ENCODE measurements at regions not wholly inside any gene's neighbourhood (a gene's known extent, or its start where the extent isn't known, plus 50 kb on each side); places are given as distances from the start of the nearest gene placed in this dataset.

DNA sequence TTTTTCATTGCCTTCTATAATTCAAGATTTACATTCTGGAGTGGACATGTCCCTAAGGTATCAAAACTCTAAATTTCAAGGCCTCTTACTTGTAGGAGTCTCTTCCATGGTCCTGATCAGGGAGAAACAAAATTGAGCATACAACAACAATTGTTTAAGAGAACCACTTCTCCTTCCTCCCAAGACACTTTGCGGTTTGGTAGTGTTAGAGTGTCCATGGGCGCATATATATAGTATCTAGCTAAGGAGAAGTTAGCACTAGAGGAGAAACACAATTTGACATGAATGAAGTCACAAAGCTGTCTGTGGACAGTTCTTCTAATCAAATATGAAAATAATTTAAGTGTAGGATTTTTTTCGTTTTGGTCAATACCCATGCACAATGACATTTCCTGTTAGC lies 349.1 kb upstream of the MAP2 start:
- no peak for DNase-seq (ENCODE audit: low spot score)
- H3K36me3 ChIP-seq (ENCODE audit: control insufficient read depth in 4 of 4, insufficient read depth in 3 of 4, low read depth in 1 of 4, low read length in 3 of 4): no peaks in the 10 kb centered on the region
- no peaks in the 10 kb centered on the region for H3K9me3 ChIP-seq (ENCODE audit: control insufficient read depth in 4 of 4, low read length in 3 of 4)
- no peak overlapping the region for H3K4me3 ChIP-seq (ENCODE audit: low read depth in 1 of 3, low read length in 3 of 3)
- H3K9ac ChIP-seq (ENCODE audit: low read depth in 1 of 2, low read length in 2 of 2): no peak overlapping the region
- no peaks in the 10 kb centered on the region for H3K27me3 ChIP-seq (ENCODE audit: control insufficient read depth in 4 of 4, insufficient read depth in 4 of 4, low read length in 3 of 4)
- no peak overlapping the region for H3K27ac ChIP-seq (ENCODE audit: low read depth in 1 of 2, low read length in 2 of 2)
- WGBS: 84% methylated on average over 3 of the region's 3 CpGs
- H3K4me1 ChIP-seq (ENCODE audit: control insufficient read depth in 4 of 4, insufficient read depth in 4 of 4, low read length in 3 of 4): no peaks in the 10 kb centered on the region
- TF ChIP-seq RAD21 (IDR thresholded peaks at IDR 0.05) (no peak), SP1 (IDR thresholded peaks at IDR 0.05) (no peak), GABPA (IDR thresholded peaks at IDR 0.05 in 1 of 2, conservative IDR thresholded peaks at IDR 0.05 in 1 of 2) (no peak), FOXA1 (IDR thresholded peaks at IDR 0.05) (no peak), YY1 (IDR thresholded peaks at IDR 0.05) (no peak), TAF1 (conservative IDR thresholded peaks at IDR 0.05) (no peak), RXRA (IDR thresholded peaks at IDR 0.05) (no peak), HNF4G (IDR thresholded peaks at IDR 0.05) (no peak), FOXA2 (IDR thresholded peaks at IDR 0.05) (no peak)
- TF ChIP-seq, protein P1, sequence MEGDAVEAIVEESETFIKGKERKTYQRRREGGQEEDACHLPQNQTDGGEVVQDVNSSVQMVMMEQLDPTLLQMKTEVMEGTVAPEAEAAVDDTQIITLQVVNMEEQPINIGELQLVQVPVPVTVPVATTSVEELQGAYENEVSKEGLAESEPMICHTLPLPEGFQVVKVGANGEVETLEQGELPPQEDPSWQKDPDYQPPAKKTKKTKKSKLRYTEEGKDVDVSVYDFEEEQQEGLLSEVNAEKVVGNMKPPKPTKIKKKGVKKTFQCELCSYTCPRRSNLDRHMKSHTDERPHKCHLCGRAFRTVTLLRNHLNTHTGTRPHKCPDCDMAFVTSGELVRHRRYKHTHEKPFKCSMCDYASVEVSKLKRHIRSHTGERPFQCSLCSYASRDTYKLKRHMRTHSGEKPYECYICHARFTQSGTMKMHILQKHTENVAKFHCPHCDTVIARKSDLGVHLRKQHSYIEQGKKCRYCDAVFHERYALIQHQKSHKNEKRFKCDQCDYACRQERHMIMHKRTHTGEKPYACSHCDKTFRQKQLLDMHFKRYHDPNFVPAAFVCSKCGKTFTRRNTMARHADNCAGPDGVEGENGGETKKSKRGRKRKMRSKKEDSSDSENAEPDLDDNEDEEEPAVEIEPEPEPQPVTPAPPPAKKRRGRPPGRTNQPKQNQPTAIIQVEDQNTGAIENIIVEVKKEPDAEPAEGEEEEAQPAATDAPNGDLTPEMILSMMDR (IDR thresholded peaks at IDR 0.05; ENCODE audit: low read depth, low read length, missing input control): no peak
- TF ChIP-seq, protein P2, sequence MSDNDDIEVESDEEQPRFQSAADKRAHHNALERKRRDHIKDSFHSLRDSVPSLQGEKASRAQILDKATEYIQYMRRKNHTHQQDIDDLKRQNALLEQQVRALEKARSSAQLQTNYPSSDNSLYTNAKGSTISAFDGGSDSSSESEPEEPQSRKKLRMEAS (IDR thresholded peaks at IDR 0.05): no peak

DNA sequence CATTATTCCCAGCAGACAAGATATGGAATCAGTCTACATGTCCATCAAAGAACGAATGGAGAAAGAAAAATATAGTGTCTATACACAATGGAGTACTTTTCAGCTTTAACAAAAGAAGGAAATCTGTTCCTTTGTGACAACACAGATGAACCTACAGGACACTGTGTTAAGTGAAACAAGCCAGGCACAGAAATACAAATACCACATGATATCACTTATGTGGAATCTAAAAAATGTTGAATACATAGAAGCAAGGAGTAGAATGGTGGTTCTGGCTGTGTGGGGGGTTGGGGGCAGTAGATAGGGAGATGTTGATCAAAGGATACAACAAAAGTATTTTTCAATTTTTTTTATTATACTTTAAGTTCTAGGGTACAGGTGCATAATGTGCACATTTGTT lies 347.7 kb upstream of the MAP2 start:
- no peak for DNase-seq (ENCODE audit: low spot score)
- Histone ChIP-seq H3K27me3 (ENCODE audit: control insufficient read depth in 4 of 4, insufficient read depth in 4 of 4, low read length in 3 of 4) (no peaks in the 10 kb centered on the region), H3K4me3 (ENCODE audit: low read depth in 1 of 3, low read length in 3 of 3) (no peak overlapping the region), H3K4me1 (ENCODE audit: control insufficient read depth in 4 of 4, insufficient read depth in 4 of 4, low read length in 3 of 4) (no peaks in the 10 kb centered on the region), H3K36me3 (ENCODE audit: control insufficient read depth in 4 of 4, insufficient read depth in 3 of 4, low read depth in 1 of 4, low read length in 3 of 4) (no peaks in the 10 kb centered on the region), H3K9me3 (ENCODE audit: control insufficient read depth in 4 of 4, low read length in 3 of 4) (no peaks in the 10 kb centered on the region), H3K9ac (ENCODE audit: low read depth in 1 of 2, low read length in 2 of 2) (no peak overlapping the region), H3K27ac (ENCODE audit: low read depth in 1 of 2, low read length in 2 of 2) (no peak overlapping the region)
- 60% methylated on average over 1 of the region's 1 CpG for WGBS
- TF ChIP-seq HNF4A (conservative IDR thresholded peaks at IDR 0.05) (no peak), EGR1 (IDR thresholded peaks at IDR 0.05; ENCODE audit: low read depth in 2 of 2) (no peak), TAF1 (conservative IDR thresholded peaks at IDR 0.05) (no peak), HNF4G (IDR thresholded peaks at IDR 0.05) (no peak), JUND (IDR thresholded peaks at IDR 0.05) (no peak), FOXA2 (IDR thresholded peaks at IDR 0.05) (no peak), NR2F2 (IDR thresholded peaks at IDR 0.05) (no peak), FOXA1 (IDR thresholded peaks at IDR 0.05) (no peak), GABPA (IDR thresholded peaks at IDR 0.05 in 1 of 2, conservative IDR thresholded peaks at IDR 0.05 in 1 of 2) (no peak), SP1 (IDR thresholded peaks at IDR 0.05) (no peak), RAD21 (IDR thresholded peaks at IDR 0.05) (no peak), YY1 (IDR thresholded peaks at IDR 0.05) (no peak), RXRA (IDR thresholded peaks at IDR 0.05) (no peak)
- TF ChIP-seq, protein P3, sequence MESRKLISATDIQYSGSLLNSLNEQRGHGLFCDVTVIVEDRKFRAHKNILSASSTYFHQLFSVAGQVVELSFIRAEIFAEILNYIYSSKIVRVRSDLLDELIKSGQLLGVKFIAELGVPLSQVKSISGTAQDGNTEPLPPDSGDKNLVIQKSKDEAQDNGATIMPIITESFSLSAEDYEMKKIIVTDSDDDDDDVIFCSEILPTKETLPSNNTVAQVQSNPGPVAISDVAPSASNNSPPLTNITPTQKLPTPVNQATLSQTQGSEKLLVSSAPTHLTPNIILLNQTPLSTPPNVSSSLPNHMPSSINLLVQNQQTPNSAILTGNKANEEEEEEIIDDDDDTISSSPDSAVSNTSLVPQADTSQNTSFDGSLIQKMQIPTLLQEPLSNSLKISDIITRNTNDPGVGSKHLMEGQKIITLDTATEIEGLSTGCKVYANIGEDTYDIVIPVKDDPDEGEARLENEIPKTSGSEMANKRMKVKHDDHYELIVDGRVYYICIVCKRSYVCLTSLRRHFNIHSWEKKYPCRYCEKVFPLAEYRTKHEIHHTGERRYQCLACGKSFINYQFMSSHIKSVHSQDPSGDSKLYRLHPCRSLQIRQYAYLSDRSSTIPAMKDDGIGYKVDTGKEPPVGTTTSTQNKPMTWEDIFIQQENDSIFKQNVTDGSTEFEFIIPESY (IDR thresholded peaks at IDR 0.05): no peak
- TF ChIP-seq, protein P1 (IDR thresholded peaks at IDR 0.05; ENCODE audit: low read depth, low read length, missing input control): no peak
- TF ChIP-seq, protein P2 (IDR thresholded peaks at IDR 0.05): no peak
- TF ChIP-seq, protein P4, sequence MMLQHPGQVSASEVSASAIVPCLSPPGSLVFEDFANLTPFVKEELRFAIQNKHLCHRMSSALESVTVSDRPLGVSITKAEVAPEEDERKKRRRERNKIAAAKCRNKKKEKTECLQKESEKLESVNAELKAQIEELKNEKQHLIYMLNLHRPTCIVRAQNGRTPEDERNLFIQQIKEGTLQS (IDR thresholded peaks at IDR 0.05): no peak
- TF ChIP-seq, protein P5, sequence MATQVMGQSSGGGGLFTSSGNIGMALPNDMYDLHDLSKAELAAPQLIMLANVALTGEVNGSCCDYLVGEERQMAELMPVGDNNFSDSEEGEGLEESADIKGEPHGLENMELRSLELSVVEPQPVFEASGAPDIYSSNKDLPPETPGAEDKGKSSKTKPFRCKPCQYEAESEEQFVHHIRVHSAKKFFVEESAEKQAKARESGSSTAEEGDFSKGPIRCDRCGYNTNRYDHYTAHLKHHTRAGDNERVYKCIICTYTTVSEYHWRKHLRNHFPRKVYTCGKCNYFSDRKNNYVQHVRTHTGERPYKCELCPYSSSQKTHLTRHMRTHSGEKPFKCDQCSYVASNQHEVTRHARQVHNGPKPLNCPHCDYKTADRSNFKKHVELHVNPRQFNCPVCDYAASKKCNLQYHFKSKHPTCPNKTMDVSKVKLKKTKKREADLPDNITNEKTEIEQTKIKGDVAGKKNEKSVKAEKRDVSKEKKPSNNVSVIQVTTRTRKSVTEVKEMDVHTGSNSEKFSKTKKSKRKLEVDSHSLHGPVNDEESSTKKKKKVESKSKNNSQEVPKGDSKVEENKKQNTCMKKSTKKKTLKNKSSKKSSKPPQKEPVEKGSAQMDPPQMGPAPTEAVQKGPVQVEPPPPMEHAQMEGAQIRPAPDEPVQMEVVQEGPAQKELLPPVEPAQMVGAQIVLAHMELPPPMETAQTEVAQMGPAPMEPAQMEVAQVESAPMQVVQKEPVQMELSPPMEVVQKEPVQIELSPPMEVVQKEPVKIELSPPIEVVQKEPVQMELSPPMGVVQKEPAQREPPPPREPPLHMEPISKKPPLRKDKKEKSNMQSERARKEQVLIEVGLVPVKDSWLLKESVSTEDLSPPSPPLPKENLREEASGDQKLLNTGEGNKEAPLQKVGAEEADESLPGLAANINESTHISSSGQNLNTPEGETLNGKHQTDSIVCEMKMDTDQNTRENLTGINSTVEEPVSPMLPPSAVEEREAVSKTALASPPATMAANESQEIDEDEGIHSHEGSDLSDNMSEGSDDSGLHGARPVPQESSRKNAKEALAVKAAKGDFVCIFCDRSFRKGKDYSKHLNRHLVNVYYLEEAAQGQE (IDR thresholded peaks at IDR 0.05): no peak
